SK-N-SH (cell line): ENCODE measurements at regions not wholly inside any gene's neighbourhood (a gene's known extent, or its start where the extent isn't known, plus 50 kb on each side); places are given as distances from the start of the nearest gene placed in this dataset.

Experiments used
- CTCF ChIA-PET: fragments of 300-600, 350-600 bp; formaldehyde crosslinking; extraction: SDS; loops from one replicate; lab custom pipeline; 2021; lab: Yijun Ruan, JAX
- POLR2A ChIA-PET: fragments of 350-600 bp; sonication (Branson Sonifier 250); formaldehyde crosslinking; extraction: SDS; loops from one replicate; lab custom pipeline; 2020; ENCODE audit warnings: antibody characterized with exemption, inconsistent platforms; lab: Yijun Ruan, JAX
- DNase-seq: peaks from one replicate; pipeline ENCODE4 v3.0.0; 2012
- H2AFZ ChIP-seq: fragments of 200-600 bp; sonication (generic); 2 replicates; pipeline ENCODE4 v1.8.1; 2016; ENCODE audit warnings: antibody characterized with exemption, mild to moderate bottlenecking, low read depth
- H3F3A ChIP-seq: fragments of 200-600 bp; sonication (generic); replicated peaks from 2 replicates; pipeline ENCODE3; 2016; ENCODE audit warnings: antibody characterized with exemption, mild to moderate bottlenecking; ENCODE audit not compliant: insufficient read depth
- H3K27ac ChIP-seq, 2 experiments: fragments of 200-500 bp in 1 of 2; fragments of 200-600 bp in 1 of 2; sonication (Bioruptor generic) in 1 of 2; sonication (generic), shearing (Covaris generic) in 1 of 2; 2 replicates each; pipeline versions ENCODE4 v1.5.1 to v1.6.1; 2014 to 2016; ENCODE audit warnings: low read depth in 2 of 2, inconsistent platforms in 1 of 2, low read length in 1 of 2, mild to moderate bottlenecking in 1 of 2, mixed read lengths in 1 of 2
- H3K27me3 ChIP-seq: fragments of 200-600 bp; sonication (generic), shearing (Covaris generic); 2 replicates; pipeline ENCODE4 v1.6.1; 2016; ENCODE audit warnings: mixed run types; ENCODE audit not compliant: insufficient read depth
- H3K36me3 ChIP-seq, 2 experiments: fragments of 200-500 bp in 1 of 2; fragments of 200-600 bp in 1 of 2; sonication (Bioruptor generic) in 1 of 2; sonication (generic) in 1 of 2; replicated peaks in 1 of 2; 2 replicates each; pipeline versions ENCODE3 to v1.5.1; 2014 to 2016; ENCODE audit warnings: low read length in 1 of 2, mild to moderate bottlenecking in 1 of 2; ENCODE audit not compliant: insufficient read depth in 2 of 2, control insufficient read depth in 1 of 2
- H3K4me1 ChIP-seq, 2 experiments: fragments of 200-500 bp in 1 of 2; fragments of 200-600 bp in 1 of 2; sonication (Bioruptor generic) in 1 of 2; sonication (generic), shearing (Covaris generic) in 1 of 2; 2 replicates each; pipeline versions ENCODE4 v1.5.1 to v1.6.1; 2014 to 2016; ENCODE audit warnings: low read depth in 1 of 2, low read length in 1 of 2, mixed run types in 1 of 2; ENCODE audit not compliant: insufficient read depth in 2 of 2, control insufficient read depth in 1 of 2
- H3K4me2 ChIP-seq: fragments of 200-600 bp; sonication (generic), shearing (Covaris generic); 2 replicates; pipeline ENCODE4 v1.6.1; 2017; ENCODE audit warnings: mixed run types
- H3K4me3 ChIP-seq, 2 experiments: fragments of 200-500 bp in 1 of 2; fragments of 200-600 bp in 1 of 2; sonication (Bioruptor generic) in 1 of 2; sonication (generic), shearing (Covaris generic) in 1 of 2; 2 replicates each; pipeline versions ENCODE4 v1.5.1 to v1.8.1; 2014 to 2016; ENCODE audit warnings: low read depth in 2 of 2, inconsistent platforms in 1 of 2, low read length in 1 of 2, mild to moderate bottlenecking in 1 of 2, mixed read lengths in 1 of 2, moderate library complexity in 1 of 2
- H3K79me2 ChIP-seq: fragments of 200-600 bp; sonication (generic); 2 replicates; pipeline ENCODE4 v1.8.1; 2017; ENCODE audit warnings: mild to moderate bottlenecking; ENCODE audit not compliant: insufficient read depth
- H3K9ac ChIP-seq: fragments of 200-600 bp; sonication (generic); 2 replicates; pipeline ENCODE4 v1.6.1; 2017; ENCODE audit warnings: mixed run types
- H3K9me2 ChIP-seq: fragments of 200-600 bp; sonication (generic); 2 replicates; pipeline ENCODE4 v1.6.1; 2017; ENCODE audit warnings: mixed run types
- H3K9me3 ChIP-seq: fragments of 200-600 bp; sonication (generic); 2 replicates; pipeline ENCODE4 v1.6.1; 2017; ENCODE audit warnings: mixed run types, mild to moderate bottlenecking, moderate library complexity
- H4K20me1 ChIP-seq: fragments of 200-600 bp; sonication (generic); 2 replicates; pipeline ENCODE4 v1.6.1; 2017; ENCODE audit warnings: mild to moderate bottlenecking, mixed run types; ENCODE audit not compliant: insufficient read depth
- CTCF ChIP-seq: fragments of 200-600 bp; sonication (generic); IDR thresholded peaks from 2 replicates; pipeline ENCODE4 v1.6.1; 2017; ENCODE audit warnings: antibody characterized with exemption, mild to moderate bottlenecking, moderate library complexity
- ELF1 ChIP-seq: IDR thresholded peaks from 2 replicates; pipeline ENCODE4 v1.4.0; 2012
- EP300 ChIP-seq, 2 experiments: IDR thresholded peaks; 2 replicates each; pipeline versions ENCODE4 v1.4.0 to v1.6.1; 2012; ENCODE audit warnings: borderline replicate concordance in 1 of 2, low read depth in 1 of 2, low read length in 1 of 2
- EZH2phosphoT487 ChIP-seq: fragments of 200-600 bp; sonication (generic); IDR thresholded peaks from 2 replicates; pipeline ENCODE4 v1.6.1; 2017; ENCODE audit warnings: low read depth, mixed run types, mild to moderate bottlenecking, antibody characterized with exemption, moderate library complexity, borderline replicate concordance
- FOSL2 ChIP-seq: IDR thresholded peaks from 2 replicates; pipeline ENCODE4 v1.4.0; 2012; ENCODE audit warnings: low read depth, mild to moderate bottlenecking, moderate library complexity, borderline replicate concordance
- GATA2 ChIP-seq: sonication (generic); formaldehyde crosslinking; IDR thresholded peaks from 2 replicates; pipeline ENCODE4 v1.5.0; 2020; ENCODE audit warnings: mild to moderate bottlenecking, missing genetic modification reagents
- MEF2A ChIP-seq: IDR thresholded peaks from 2 replicates; pipeline ENCODE4 v1.4.0; 2012; ENCODE audit warnings: low read depth, borderline replicate concordance
- MXI1 ChIP-seq: IDR thresholded peaks from 2 replicates; pipeline ENCODE4 v1.6.1; 2012; ENCODE audit warnings: mild to moderate bottlenecking, low read depth, low read length, improper control_type of control experiment
- NFIC ChIP-seq: IDR thresholded peaks from 2 replicates; pipeline ENCODE4 v1.4.0; 2012; ENCODE audit warnings: borderline replicate concordance
- POLR2AphosphoS5 ChIP-seq: IDR thresholded peaks from 2 replicates; pipeline ENCODE4 v1.6.1; 2012; ENCODE audit warnings: low read depth, low read length
- RFX5 ChIP-seq: IDR thresholded peaks from 2 replicates; pipeline ENCODE4 v1.6.1; 2012; ENCODE audit warnings: mild to moderate bottlenecking, improper control_type of control experiment, low read length
- RXRA ChIP-seq: IDR thresholded peaks from 2 replicates; pipeline ENCODE4 v1.4.0; 2012; ENCODE audit warnings: low read depth, mild to moderate bottlenecking, borderline replicate concordance
- TAF1 ChIP-seq: IDR thresholded peaks from 2 replicates; pipeline ENCODE4 v1.6.1; 2012; ENCODE audit warnings: low read depth, mild to moderate bottlenecking, low read length, moderate library complexity, borderline replicate concordance
- TEAD4 ChIP-seq: IDR thresholded peaks from 2 replicates; pipeline ENCODE4 v1.4.0; 2012; ENCODE audit warnings: mild to moderate bottlenecking, borderline replicate concordance; ENCODE audit not compliant: insufficient read depth
- WGBS: methylation state at CpG from one replicate; pipeline ENCODE4 v1.1.6; 2017; ENCODE audit warnings: low lambda C conversion rate; 5-methylcytosine and 5-hydroxymethylcytosine counted together

- no peaks in the 10 kb centered on the region for H3K27me3 ChIP-seq
These were observed 1312.2 kb downstream of the PLA2G4A start for GRCh38 chr1:188140958-188141357.

GRCh38 chr1:188154196-188154595 lies 1325.4 kb downstream of the PLA2G4A start:
- Histone ChIP-seq H3K27me3 (no peaks in the 10 kb centered on the region), H3K4me2 (no peak overlapping the region), H3K9ac (no peak overlapping the region), H3K9me3 (no peaks in the 10 kb centered on the region), H3K36me3 (no peaks in the 10 kb centered on the region), H3K4me3 (no peak overlapping the region), H4K20me1 (no peaks in the 10 kb centered on the region), H2AFZ (no peak overlapping the region), H3F3A (no peaks in the 10 kb centered on the region), H3K79me2 (no peaks in the 10 kb centered on the region), H3K4me1 (no peaks in the 10 kb centered on the region; a peak in 2 of 4 replicates), H3K9me2 (no peaks in the 10 kb centered on the region), H3K27ac (no peak overlapping the region)
- DNase-seq, result no peak
- no peak for TF ChIP-seq TAF1
- no peak for TF ChIP-seq ELF1
- no peak for TF ChIP-seq MXI1
- no peak for TF ChIP-seq TEAD4
- TF ChIP-seq FOSL2, result no peak
- TF ChIP-seq RXRA, result no peak
- no peak for TF ChIP-seq POLR2AphosphoS5
- no peak for TF ChIP-seq CTCF
- no peak for TF ChIP-seq NFIC
- TF ChIP-seq MEF2A, result no peak
- POLR2A ChIA-PET, result interaction anchor here (0.7 kb wide), 1 partner anchor 1923 kb away, joined by 3 read pairs; no protein-coding TSS in a partner anchor
- CTCF ChIA-PET, result no interaction called here
- WGBS, result 86% methylated on average over 11 of the region's 11 CpGs

More at GRCh38 chr1:188140958-188141357, 1312.2 kb downstream of the PLA2G4A start:
- peak overlapping the region in 1 of 2 experiments; percentile 43; a peak in 2 of 4 replicates for H3K27ac ChIP-seq
- H3K9me3 ChIP-seq, result no peaks in the 10 kb centered on the region
- H4K20me1 ChIP-seq, result no peaks in the 10 kb centered on the region
- 29% methylated on average over 2 of the region's 2 CpGs for WGBS
- H3K79me2 ChIP-seq, result no peaks in the 10 kb centered on the region
- CTCF ChIA-PET, result interaction anchor here (1.3 kb wide), 1 partner anchor 33 kb away, joined by 3 read pairs; no protein-coding TSS in a partner anchor
- peaks cover 0 to 2% of the 10 kb centered on the region in 2 experiments; a peak in 2 of 4 replicates for H3K4me1 ChIP-seq
- H3F3A ChIP-seq, result no peaks in the 10 kb centered on the region
- no peak overlapping the region for H3K4me2 ChIP-seq
- no peak overlapping the region for H3K4me3 ChIP-seq
- H3K36me3 ChIP-seq, result no peaks in the 10 kb centered on the region
- POLR2A ChIA-PET, result no interaction called here
- TF ChIP-seq RFX5 (no peak), EP300 (IDR thresholded peaks at IDR 0.05; ENCODE audit: borderline replicate concordance in 1 of 2, low read depth in 1 of 2, low read length in 1 of 2) (peak in 1 of 2 experiments; percentile 83; a peak in 2 of 4 replicates), EZH2phosphoT487 (no peak), GATA2 (CRISPR knock-in tag) (peak; percentile 29; the same call in 1 of the 2 replicates)
- H2AFZ ChIP-seq, result no peak overlapping the region; the same call in 1 of the 2 replicates
- H3K9ac ChIP-seq, result no peak overlapping the region
- no peak for DNase-seq
- no peaks in the 10 kb centered on the region for H3K9me2 ChIP-seq
